HFFc6 (cell line): ENCODE measurements at regions not wholly inside any gene's neighbourhood (a gene's known extent, or its start where the extent isn't known, plus 50 kb on each side); places are given as distances from the start of the nearest gene placed in this dataset.
A peak's percentile ranks its signal among the peaks of the same experiment; 100 is the strongest.
"Not testable (repeated sequence)": the region's sequence is repeated elsewhere in the genome, so short reads cannot be mapped to it uniquely, and the experiment has no call there.

Source experiments
- DNase-seq: peaks from one replicate; pipeline ENCODE4 v3.0.0-alpha.2; 2018
- H3K27ac Mint-ChIP-seq: 2 replicates; pipeline ENCODE4 v1.8.0; 2020; ENCODE audit warnings: mild to moderate bottlenecking, mixed read lengths
- H3K27me3 Mint-ChIP-seq: 2 replicates; pipeline ENCODE4 v1.8.0; 2021; ENCODE audit warnings: mild to moderate bottlenecking, moderate library complexity, mixed read lengths; ENCODE audit not compliant: insufficient read depth
- H3K36me3 Mint-ChIP-seq: 2 replicates; pipeline ENCODE4 v1.8.0; 2021; ENCODE audit warnings: low read depth, mixed read lengths
- H3K4me1 Mint-ChIP-seq: 2 replicates; pipeline ENCODE4 v1.8.0; 2020; ENCODE audit warnings: low read depth, mixed read lengths
- H3K4me3 Mint-ChIP-seq: 2 replicates; pipeline ENCODE4 v1.8.0; 2020; ENCODE audit warnings: mild to moderate bottlenecking, moderate library complexity, mixed read lengths
- H3K9me3 Mint-ChIP-seq: 2 replicates; pipeline ENCODE4 v1.8.0; 2020; ENCODE audit warnings: mild to moderate bottlenecking, mixed read lengths
- TF ChIP-seq, protein P1 (sequence below): fragments of 200-600 bp; sonication (generic); IDR thresholded peaks from 2 replicates; pipeline ENCODE4 v1.5.0; 2021; ENCODE audit warnings: antibody characterized with exemption, mild to moderate bottlenecking

DNA sequence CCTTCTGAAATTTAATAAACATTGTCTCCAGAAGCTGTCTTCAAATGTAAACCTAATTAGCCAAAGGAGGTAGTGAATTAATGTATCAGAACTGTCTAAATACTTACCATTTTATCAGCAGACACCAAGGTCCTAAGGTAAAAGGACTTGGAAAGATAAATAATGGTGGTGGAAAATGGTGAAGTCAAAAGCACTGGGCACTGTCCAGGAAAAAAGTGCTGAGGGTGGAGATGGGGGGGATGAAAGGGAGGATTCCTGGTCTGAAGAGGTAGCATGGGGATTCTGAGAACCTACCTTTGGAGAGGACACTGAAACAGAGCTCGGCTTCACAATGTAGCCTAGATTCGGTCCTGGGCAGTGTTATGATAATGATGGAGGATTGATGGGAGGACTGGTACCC, 149.0 kb upstream of the DPH6 start:
- H3K4me3 Mint-ChIP-seq: no peak overlapping the region
- no peak for DNase-seq
- peaks cover 76% of the 10 kb centered on the region for H3K4me1 Mint-ChIP-seq
- TF ChIP-seq, protein P1, sequence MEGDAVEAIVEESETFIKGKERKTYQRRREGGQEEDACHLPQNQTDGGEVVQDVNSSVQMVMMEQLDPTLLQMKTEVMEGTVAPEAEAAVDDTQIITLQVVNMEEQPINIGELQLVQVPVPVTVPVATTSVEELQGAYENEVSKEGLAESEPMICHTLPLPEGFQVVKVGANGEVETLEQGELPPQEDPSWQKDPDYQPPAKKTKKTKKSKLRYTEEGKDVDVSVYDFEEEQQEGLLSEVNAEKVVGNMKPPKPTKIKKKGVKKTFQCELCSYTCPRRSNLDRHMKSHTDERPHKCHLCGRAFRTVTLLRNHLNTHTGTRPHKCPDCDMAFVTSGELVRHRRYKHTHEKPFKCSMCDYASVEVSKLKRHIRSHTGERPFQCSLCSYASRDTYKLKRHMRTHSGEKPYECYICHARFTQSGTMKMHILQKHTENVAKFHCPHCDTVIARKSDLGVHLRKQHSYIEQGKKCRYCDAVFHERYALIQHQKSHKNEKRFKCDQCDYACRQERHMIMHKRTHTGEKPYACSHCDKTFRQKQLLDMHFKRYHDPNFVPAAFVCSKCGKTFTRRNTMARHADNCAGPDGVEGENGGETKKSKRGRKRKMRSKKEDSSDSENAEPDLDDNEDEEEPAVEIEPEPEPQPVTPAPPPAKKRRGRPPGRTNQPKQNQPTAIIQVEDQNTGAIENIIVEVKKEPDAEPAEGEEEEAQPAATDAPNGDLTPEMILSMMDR: no peak
- H3K9me3 Mint-ChIP-seq: no peaks in the 10 kb centered on the region
- H3K27ac Mint-ChIP-seq: no peak overlapping the region
- no peaks in the 10 kb centered on the region for H3K36me3 Mint-ChIP-seq
- no peaks in the 10 kb centered on the region for H3K27me3 Mint-ChIP-seq

DNA sequence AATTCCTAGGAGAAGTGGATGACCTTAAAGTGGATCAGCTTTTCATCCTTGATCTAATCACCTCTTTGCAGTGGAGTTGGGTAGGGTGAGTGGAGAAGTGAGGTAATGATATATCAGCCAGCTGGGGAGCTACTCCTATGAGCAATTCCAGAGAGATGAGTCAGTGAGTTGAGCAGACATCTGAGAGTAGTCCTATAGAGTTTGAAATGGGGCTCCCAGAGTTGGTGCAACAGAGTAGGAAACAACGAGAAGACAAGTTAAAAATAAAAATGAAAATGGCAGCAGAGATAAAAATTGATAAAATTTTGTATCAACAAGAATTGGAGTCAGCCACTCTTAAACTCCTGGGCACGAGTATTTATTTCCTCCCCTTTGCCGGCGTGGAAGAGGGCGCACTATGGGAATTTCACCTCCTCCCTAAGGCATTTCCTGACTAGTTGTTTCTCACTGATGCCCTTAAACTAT, 150.8 kb upstream of the DPH6 start:
- TF ChIP-seq, protein P1: no peak
- Mint-ChIP-seq H3K4me1 (peaks cover 62% of the 10 kb centered on the region), H3K4me3 (peak overlapping the region; percentile 39; the same call in 1 of the 2 replicates), H3K9me3 (no peaks in the 10 kb centered on the region), H3K27ac (peak overlapping the region; percentile 39), H3K36me3 (no peaks in the 10 kb centered on the region), H3K27me3 (no peaks in the 10 kb centered on the region)
- DNase-seq: peak; percentile 81

DNA sequence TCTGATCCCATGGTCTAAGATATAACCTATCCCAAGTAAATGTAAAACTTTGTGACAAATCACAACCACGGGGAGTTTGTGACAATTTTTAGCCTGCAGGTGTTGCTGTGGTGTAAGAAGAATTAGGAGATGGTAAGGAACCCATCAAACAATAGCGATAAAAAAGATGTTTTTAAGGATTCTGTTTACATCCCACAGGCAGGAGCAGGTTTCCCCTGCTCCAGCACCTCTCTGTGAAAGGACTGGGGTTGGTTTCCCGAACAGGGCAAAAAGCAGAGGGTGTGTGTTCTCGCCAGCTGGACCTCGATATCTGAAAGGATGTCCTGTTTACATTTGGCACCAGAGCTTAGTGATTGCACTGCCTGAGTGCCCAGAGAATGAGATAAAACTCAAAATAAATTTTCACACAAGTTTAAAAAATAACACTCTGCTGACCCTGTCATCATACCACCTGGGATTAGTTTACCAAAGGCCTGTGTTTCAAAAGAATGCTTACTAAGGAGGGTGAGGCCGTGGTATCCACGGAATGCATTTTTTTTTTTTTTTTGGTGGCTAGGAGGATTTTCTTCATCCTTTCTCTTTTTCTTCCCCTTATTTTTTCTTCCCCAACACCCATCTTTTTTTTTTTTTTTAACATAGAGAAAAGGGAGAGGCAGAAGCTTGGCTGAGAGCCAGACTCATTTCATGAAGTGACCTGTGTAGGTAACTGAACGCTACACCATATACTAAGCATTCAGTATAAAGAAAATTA, 151.8 kb upstream of the DPH6 start:
- no peaks in the 10 kb centered on the region for H3K9me3 Mint-ChIP-seq
- H3K36me3 Mint-ChIP-seq: no peaks in the 10 kb centered on the region
- no peaks in the 10 kb centered on the region for H3K27me3 Mint-ChIP-seq
- peak; percentile 32 for DNase-seq
- peak overlapping the region; percentile 47 for H3K4me3 Mint-ChIP-seq
- peak overlapping the region; percentile 70 for H3K27ac Mint-ChIP-seq
- TF ChIP-seq, protein P1: peak; percentile 26; the same call in 1 of the 2 replicates
- H3K4me1 Mint-ChIP-seq: peaks cover 53% of the 10 kb centered on the region

DNA sequence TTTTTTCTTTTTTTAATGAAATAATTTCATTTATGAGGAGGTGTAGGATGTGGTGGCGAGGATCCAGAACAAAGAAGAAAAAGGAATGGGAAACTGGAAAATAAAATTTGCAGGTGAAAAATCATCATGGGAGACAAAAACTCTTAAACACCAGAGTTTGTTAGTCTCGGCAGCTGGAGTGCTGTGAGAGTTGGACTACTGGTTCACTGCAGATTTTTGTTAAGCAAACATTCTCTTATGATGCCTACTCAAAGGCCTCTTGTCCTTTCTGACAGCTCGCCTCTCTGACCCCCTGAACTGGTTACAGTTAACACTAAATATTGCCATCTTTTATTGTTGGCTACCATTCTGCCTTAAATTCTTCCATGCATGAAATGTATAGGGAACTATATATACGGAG, 152.4 kb upstream of the DPH6 start:
- H3K36me3 Mint-ChIP-seq: no peaks in the 10 kb centered on the region
- H3K27me3 Mint-ChIP-seq: no peaks in the 10 kb centered on the region
- no peak overlapping the region for H3K27ac Mint-ChIP-seq
- H3K9me3 Mint-ChIP-seq: no peaks in the 10 kb centered on the region
- no peak for DNase-seq
- peaks cover 47% of the 10 kb centered on the region for H3K4me1 Mint-ChIP-seq
- no peak overlapping the region; the same call in none of the 2 replicates for H3K4me3 Mint-ChIP-seq
- TF ChIP-seq, protein P1: no peak

DNA sequence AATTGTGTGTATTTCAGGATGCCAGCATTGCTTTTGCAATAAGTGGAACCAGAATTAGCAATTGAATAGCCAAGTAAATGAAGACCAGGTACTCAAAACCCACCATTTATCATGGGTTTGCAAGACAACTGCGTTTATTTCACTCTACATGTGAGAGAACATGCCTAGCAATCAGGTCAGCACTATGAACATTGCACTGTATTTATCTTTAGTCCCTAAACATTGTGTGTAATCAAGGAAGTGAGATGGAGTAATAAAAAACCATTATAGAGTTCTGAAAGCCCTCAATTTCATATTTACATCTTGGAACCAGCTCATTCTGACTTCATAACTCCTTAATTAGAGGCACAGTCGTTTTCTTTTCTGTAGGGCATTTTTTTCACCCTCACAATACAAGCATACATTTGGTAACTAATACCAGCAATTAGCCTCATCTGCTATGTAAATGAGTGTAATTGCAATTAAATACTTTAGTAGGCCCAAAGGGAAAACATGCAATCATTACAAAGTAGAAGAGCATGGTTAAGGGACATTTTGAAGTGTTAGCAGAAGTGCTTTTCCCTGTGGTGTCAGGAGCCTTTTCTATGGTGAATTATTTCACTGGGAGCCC, 153.1 kb upstream of the DPH6 start:
- Mint-ChIP-seq H3K27me3 (no peaks in the 10 kb centered on the region), H3K4me3 (no peak overlapping the region), H3K36me3 (no peaks in the 10 kb centered on the region), H3K9me3 (no peaks in the 10 kb centered on the region), H3K4me1 (peaks cover 43% of the 10 kb centered on the region), H3K27ac (no peak overlapping the region)
- TF ChIP-seq, protein P1: no peak
- no peak for DNase-seq

DNA sequence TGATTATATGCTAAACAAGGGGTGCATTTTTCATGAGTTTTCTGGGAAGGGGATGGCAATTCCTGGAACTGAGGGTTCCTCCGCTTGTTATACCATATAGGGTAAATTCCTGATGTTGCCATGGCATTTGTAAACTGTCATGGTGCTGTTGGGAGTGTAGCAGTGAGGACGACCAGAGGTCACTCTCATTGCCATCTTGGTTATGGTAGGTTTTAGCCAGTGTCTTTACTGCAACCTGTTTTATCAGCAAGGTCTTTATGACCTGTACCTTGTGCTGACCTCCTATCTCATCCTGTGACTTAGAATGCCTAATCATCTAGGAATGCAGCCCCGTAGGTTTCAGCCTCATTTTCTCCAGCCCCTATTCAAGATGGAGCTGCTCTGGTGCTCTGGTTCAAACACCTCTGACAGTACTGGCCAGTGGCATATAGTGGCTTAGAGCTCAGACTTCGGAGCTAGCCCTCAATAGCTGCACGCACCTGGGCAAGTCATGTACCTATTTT, 154.2 kb upstream of the DPH6 start:
- not testable (repeated sequence) for DNase-seq, H3K27me3 Mint-ChIP-seq, H3K9me3 Mint-ChIP-seq, H3K36me3 Mint-ChIP-seq, H3K4me3 Mint-ChIP-seq, H3K27ac Mint-ChIP-seq
- peaks cover 45% of the 10 kb centered on the region for H3K4me1 Mint-ChIP-seq
